HG03558 (cell line): ENCODE measurements at regions not wholly inside any gene's neighbourhood (a gene's known extent, or its start where the extent isn't known, plus 50 kb on each side); places are given as distances from the start of the nearest gene placed in this dataset.
"Not testable (repeated sequence)": the region's sequence is repeated elsewhere in the genome, so short reads cannot be mapped to it uniquely, and the experiment has no call there.

Experiments used
- ATAC-seq: cut with Tn5 transposase; IDR thresholded peaks from one replicate; pipeline ENCODE4 v1.9.1; 2021; ENCODE audit warnings: moderate number of reproducible peaks; ENCODE audit not compliant: unreplicated experiment; ENCODE audit errors: extremely low read depth

DNA sequence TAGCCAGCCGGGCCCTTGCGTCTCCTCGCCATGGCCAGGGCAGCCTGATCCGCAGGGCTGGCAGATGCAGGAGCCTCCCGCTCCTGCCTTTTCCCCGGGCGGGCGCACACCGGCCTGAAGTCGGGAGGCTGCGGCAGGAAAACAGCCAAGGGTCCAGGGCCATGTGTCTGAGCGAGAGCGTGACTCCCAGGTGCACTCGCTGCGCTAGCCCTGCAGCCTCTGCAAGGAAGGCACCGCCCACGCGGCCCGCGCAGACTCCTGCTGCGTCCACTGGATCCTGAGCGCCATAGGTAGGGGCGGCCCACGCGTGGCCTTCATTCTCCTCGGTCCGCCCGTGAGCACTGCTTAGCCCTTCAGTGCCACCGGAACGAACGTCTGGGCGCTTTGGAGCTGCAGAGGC is 379.9 kb downstream of the TRAM1L1 start:
- no peak for ATAC-seq

GRCh38 chr4:116702949-116703348 is 382.4 kb downstream of the TRAM1L1 start:
- no peak for ATAC-seq

- no peak for ATAC-seq
These were observed 396.8 kb downstream of the TRAM1L1 start for GRCh38 chr4:116688536-116688935.

DNA sequence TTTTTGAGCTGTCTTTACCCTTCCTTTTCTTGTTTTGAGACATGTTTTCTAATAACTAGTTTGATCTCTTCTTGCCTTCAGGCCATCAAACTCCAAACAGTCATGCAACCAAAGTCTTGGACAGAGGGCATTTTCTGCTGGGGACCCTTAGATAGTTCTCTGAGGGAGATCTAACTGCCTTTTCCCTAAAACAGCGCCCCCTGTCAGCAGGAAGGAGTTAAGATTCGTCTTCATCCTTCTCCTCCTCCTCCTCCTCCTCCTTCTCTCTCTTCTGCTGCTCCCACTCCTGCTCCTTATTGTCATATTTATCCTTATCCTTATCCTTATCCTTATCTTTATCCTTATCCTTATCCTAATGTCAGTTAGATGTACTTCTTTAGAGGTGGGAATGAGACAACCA is 417.2 kb downstream of the TRAM1L1 start:
- no peak for ATAC-seq

DNA sequence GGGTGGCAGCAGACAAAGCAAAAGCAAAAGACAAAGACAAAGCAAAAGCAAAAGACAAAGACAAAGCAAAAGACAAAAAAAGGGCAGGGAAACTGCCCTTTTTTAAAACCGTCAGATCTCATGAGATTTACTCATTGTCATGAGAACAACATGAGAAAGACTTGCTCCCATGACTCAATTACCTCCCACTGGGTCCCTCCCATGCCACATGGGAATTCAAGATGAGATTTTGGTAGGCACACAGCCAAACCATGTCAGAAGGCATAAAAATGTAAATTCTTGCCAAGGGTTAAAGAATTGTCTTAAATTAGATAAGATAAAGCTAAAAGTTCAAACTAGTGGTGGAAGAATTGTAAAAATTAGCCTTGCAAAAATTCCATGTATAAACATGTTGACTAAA is 419.7 kb downstream of the TRAM1L1 start:
- ATAC-seq = no peak

DNA sequence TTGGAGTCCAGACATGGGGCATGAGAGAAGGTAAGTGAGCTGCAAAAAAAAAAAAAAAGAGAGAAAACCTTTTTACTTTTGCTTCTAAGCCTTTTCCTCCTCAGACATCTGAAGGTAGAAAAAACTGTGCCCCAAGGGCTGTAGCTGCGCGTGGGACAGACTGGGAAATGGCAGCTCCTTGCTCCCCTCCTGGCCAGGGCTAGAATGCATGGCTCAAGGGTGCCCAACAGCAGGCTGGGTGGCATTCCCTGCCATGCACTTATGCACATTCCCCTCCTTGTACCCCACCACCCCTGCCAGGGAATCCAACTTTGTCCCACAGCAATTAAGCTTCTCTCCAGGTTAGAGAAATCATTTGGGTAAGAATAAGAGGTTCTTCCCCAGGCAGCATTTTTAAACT is 421.2 kb downstream of the TRAM1L1 start:
- ATAC-seq = no peak

DNA sequence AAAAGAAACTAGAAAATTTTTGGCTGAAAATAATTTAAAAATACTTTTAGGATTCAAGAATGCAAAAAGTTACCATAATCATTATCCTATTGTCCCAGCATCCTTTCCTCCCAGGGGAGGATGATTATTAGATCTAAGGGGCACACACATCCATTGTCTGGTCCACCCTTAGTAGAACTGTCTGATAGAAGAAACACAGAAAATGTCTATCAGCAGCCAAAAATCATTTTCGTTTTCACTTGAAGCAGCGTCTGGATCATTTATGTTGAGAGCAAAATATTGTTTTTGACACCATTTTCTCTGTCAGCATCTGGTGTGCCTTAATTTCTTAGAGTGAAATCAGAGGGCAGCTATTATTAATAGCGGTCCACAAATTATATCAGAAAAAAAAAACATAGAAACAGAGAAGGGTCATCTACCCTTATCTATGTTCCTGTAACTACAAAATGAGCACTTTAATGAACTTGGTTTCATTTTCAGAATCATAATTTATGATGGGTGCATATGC is 446.3 kb downstream of the TRAM1L1 start:
- ATAC-seq = no peak

DNA sequence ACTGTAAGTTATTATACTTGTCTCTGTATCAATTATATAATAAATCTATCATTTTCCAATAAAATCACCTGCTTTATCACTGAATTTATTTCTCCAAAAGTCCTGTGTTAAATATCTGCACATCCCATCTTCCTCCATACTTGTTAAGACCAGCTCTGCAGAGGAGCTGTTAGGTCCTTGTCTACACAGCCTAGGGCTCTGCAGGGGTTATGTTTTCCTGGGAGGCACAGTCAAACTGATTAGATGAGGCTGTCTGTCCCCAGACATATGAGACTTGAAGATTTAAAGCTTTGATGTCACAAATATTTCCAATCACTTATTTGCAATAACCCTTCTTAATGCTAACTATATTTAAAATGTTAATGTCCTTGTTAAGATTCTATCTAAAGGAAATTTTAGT is 446.8 kb downstream of the TRAM1L1 start:
- no peak for ATAC-seq

- peak; percentile 91 for ATAC-seq
These were observed 448.5 kb downstream of the TRAM1L1 start for GRCh38 chr4:116636917-116637316.

DNA sequence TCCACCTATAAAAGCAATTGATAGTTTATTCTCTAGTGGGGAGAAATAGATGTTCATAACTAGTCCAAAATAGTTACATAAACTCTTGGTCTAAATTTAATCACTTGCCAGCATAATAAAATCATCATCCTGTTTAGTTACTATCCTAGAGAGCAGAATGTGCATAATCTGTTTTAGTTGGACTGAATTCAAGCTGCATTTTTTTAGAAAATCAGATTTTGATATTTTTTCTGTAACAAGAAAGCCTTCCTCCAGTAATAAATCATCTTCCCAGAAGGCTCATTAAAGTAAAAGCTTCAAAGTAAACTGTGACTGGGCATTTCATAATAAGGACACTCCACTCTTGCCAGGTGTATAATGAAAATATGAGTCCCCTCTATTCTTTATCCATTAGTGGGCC is 453.1 kb downstream of the TRAM1L1 start:
- no peak for ATAC-seq

GRCh38 chr4:116628598-116628997 is 456.8 kb downstream of the TRAM1L1 start:
- no peak for ATAC-seq

DNA sequence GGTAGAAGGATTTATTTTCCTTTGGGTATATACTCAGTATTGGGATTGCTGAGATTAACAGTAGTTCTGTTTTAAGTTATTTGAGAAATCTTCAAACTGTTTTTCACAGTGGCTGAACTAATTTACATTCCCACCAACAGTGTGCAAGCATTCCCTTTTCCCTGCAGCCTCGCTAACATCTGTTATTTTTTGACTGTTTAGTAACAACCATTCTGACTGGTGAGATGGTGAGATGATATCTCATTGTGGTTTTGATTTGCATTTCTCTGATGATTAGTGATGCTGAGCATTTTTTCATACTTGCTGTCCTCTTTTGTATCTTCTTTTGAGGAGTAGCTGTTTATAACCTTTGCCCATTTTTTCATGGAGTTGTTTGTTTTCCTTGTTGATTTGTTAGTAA is 457.8 kb downstream of the TRAM1L1 start:
- ATAC-seq = no peak

DNA sequence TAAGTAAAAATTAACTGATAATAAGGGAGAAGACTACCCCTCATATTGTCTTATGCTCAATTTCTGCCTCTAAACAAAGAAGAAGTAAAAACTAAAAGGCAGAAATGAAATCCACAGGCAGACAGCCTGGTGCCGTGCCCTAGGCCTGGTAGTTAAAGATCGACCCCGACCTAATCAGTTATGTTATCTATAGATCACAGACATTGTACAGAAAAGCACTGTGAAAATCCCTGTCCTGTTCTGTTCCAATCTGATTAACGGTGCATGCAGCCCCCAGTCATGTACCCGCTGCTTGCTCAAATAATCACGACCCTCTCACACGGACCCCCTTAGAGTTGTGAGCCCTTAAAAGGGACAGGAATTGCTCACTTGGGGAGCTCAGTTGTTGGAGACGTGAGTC is 465.9 kb downstream of the TRAM1L1 start:
- not testable (repeated sequence) for ATAC-seq

- no peak for ATAC-seq
These were observed 466.7 kb downstream of the TRAM1L1 start for GRCh38 chr4:116618638-116619037.

DNA sequence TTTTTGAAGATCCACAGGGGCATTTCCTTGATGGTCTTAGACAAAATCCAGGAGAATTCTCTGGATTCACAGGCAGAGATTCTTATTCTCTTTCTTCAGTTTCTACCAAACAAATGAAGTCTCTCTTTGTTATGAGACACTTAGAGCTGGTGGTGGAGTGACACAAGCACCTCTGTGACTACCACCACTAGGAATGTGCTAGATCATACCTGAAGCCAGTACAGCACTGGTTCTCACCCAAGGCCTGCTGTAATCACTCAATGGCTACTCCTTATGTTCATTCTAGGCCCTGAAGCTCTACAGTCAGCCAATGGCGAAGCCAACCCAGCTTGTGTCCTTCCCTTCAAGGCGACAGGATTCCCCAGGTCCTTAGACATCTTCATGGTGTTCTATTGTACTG is 482.3 kb downstream of the TRAM1L1 start:
- ATAC-seq = no peak

- no peak for ATAC-seq
These were observed 485.5 kb downstream of the TRAM1L1 start for GRCh38 chr4:116599859-116600258.

DNA sequence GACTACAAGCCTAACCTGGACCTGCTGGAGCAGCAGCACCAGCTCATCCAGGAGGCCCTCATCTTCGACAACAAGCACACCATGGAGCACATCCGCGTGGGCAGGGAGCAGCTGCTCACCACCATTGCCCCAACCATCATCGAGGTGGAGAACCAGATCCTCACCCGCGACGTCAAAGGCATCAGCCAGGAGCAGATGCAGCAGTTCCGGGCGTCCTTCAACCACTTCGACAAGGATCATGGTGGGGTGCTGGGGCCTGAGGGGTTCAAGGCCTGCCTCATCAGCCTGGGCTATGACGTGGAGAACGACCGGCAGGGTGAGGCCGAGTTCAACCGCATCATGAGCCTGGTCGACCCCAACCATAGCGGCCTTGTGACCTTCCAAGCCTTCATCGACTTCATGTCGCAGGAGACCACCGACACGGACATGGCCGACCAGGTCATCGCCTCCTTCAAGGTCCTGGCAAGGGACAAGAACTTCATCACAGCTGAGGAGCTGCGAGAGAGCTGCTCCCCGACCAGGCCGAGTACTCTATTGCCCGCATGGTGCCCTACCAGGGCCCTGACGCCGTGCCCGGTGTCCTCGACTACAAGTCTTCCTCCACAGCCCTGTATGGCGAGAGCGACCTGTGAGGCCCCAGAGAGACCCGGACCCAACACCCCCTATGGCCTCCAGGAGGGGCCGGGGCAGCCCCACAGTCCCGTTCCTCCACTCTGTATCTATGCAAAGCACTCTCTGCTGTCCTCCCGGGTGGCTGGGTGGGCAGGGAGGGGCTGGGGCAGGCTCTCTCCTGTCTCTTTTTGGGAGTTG is 486.2 kb downstream of the TRAM1L1 start:
- no peak for ATAC-seq

- ATAC-seq = no peak
These were observed 487.0 kb downstream of the TRAM1L1 start for GRCh38 chr4:116598155-116598979.

DNA sequence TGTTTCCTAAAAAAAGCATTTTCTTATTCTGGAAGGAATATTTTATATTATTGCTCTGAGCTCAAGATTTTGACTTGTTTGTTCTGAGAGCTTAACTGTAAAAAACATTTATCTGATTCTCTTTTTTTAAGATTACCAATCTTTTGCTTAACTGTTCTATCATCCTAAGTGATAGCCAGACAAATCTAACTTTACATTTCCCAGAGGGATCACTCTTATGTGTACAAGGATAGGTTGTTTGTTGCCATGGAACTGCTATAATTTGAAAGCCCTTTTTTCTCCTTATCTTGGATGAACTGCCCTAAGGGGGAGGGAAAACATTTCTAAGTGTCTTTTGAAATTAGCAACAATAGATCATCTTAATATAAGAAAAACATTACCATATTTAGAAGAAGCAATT is 494.7 kb downstream of the TRAM1L1 start:
- no peak for ATAC-seq

DNA sequence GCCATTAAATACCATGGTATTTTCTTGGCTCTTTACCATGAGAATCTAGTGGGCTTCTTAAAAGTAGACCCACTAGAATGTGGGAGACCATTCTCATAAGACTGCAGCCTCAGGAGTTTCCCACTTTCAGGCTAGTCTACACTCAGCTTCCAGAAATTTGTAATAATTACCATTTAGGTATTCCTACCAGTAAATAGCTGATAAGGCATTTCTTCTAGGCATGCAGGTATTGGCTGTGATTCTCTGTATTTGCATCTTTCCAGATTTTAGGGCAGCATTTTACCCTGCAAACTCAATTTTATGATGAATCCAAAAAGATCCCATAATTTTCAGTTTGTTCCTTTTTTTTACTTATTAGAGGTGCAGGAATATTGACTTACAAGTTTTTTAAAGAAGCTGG is 496.6 kb downstream of the TRAM1L1 start:
- ATAC-seq = no peak

DNA sequence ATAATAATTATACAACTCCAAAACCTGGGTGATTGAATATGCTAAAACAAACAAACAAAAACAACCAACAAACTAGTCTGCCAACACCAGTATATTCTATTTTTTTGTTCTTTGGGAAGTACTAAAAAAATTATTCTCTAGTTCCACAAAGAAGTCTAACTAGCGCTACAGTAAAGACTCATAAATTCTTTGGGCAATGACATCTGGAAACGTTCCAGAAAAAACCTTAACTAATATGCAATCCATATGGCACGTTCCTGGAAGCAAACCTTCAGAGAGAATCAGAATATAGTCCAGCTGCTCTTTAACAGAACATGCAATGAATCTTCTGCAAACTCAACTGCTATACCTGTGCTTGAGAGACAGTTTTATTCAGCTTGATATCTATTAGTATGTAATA is 500.1 kb downstream of the TRAM1L1 start:
- no peak for ATAC-seq
